B cell (primary cell): ENCODE measurements at regions not wholly inside any gene's neighbourhood (a gene's known extent, or its start where the extent isn't known, plus 50 kb on each side); places are given as distances from the start of the nearest gene placed in this dataset.

Experiments used
- ATAC-seq: fragments of 200-7000 bp; cut with Tn5 transposase; one replicate; pipeline ENCODE4 v1.10.0; 2021; ENCODE audit warnings: low read depth, mild to moderate bottlenecking, moderate number of reproducible peaks, moderate library complexity
- CTCF ChIA-PET: fragments of 350-600 bp; sonication (Branson Sonifier 250); formaldehyde crosslinking; loops from one replicate; lab custom pipeline; 2021; ENCODE audit warnings: antibody characterized with exemption, inconsistent platforms; lab: Charles Lee
- POLR2A ChIA-PET: fragments of 350-600 bp; sonication (Branson Sonifier 250); formaldehyde crosslinking; loops from one replicate; lab custom pipeline; 2021; ENCODE audit warnings: antibody characterized with exemption; lab: Charles Lee
- DNase-seq: peaks from one replicate; pipeline ENCODE4 v3.0.0; 2013
- H2AFZ ChIP-seq: 2 replicates; pipeline ENCODE4 v1.6.1; 2012; ENCODE audit warnings: mild to moderate bottlenecking, low read depth, low read length; ENCODE audit not compliant: insufficient read depth, poor library complexity, severe bottlenecking
- H3K27ac ChIP-seq, 2 donors: 1 replicate in 1 of 2; 2 replicates in 1 of 2; pipeline ENCODE4 v1.5.1; 2012 to 2013; ENCODE audit warnings: low read length in 2 of 2, mild to moderate bottlenecking in 2 of 2, moderate library complexity in 1 of 2
- H3K27me3 ChIP-seq, 4 experiments: fragments of 200-600 bp in 1 of 4; sonication (generic) in 1 of 4; replicated peaks in 1 of 4; 1 replicate in 2 of 4; 2 replicates in 2 of 4; pipeline versions ENCODE4 v1.6.1 to v1.7.0; 2013 to 2016; ENCODE audit warnings: low read length in 3 of 4, mild to moderate bottlenecking in 2 of 4, mixed read lengths in 1 of 4, moderate library complexity in 1 of 4; ENCODE audit not compliant: insufficient read depth in 4 of 4, control insufficient read depth in 3 of 4; ENCODE audit errors: control extremely low read depth in 1 of 4
- H3K36me3 ChIP-seq, 2 experiments: replicated peaks in 1 of 2; 1 replicate in 1 of 2; 2 replicates in 1 of 2; pipeline versions ENCODE4 v1.6.1 to v1.7.1; 2013; ENCODE audit warnings: low read length in 1 of 2; ENCODE audit not compliant: insufficient read depth in 2 of 2, control insufficient read depth in 1 of 2; ENCODE audit errors: control extremely low read depth in 1 of 2, extremely low read depth in 1 of 2
- H3K4me1 ChIP-seq, 2 donors: fragments of 200-600 bp in 1 of 2; sonication (generic) in 1 of 2; 1 replicate in 1 of 2; 2 replicates in 1 of 2; pipeline versions ENCODE4 v1.5.1 to v1.6.1; 2013 to 2017; ENCODE audit warnings: low read length in 2 of 2; ENCODE audit not compliant: control insufficient read depth in 2 of 2, insufficient read depth in 2 of 2
- H3K4me2 ChIP-seq: replicated peaks from 2 replicates; pipeline ENCODE3; 2012; ENCODE audit warnings: mild to moderate bottlenecking, low read depth, low read length; ENCODE audit not compliant: poor library complexity, severe bottlenecking
- H3K4me3 ChIP-seq, 5 experiments: fragments of 200-600 bp in 1 of 5; sonication (generic) in 1 of 5; 1 replicate in 3 of 5; 2 replicates in 2 of 5; pipeline versions ENCODE4 v1.5.1 to v1.7.0; 2011 to 2016; ENCODE audit warnings: low read length in 4 of 5, mild to moderate bottlenecking in 4 of 5, low read depth in 2 of 5, control low read depth in 1 of 5, moderate library complexity in 1 of 5; ENCODE audit not compliant: insufficient read depth in 1 of 5; ENCODE audit errors: control extremely low read depth in 1 of 5, extremely low read depth in 1 of 5
- H3K79me2 ChIP-seq: fragments of 200-600 bp; sonication (generic); one replicate; pipeline ENCODE4 v1.6.0; 2016; ENCODE audit warnings: low read length; ENCODE audit not compliant: control insufficient read depth, insufficient read depth
- H3K9ac ChIP-seq: fragments of 200-600 bp; sonication (generic); 2 replicates; pipeline ENCODE4 v1.6.1; 2017; ENCODE audit warnings: mild to moderate bottlenecking, low read length, moderate library complexity
- H3K9me3 ChIP-seq, 3 donors: one replicate each; pipeline versions ENCODE4 v1.6.1 to v1.7.1; 2013; ENCODE audit warnings: low read length in 2 of 3; ENCODE audit not compliant: control insufficient read depth in 2 of 3, insufficient read depth in 1 of 3; ENCODE audit errors: control extremely low read depth in 1 of 3
- H4K20me1 ChIP-seq: 2 replicates; pipeline ENCODE4 v1.6.0; 2012; ENCODE audit warnings: mild to moderate bottlenecking, low read length; ENCODE audit not compliant: insufficient read depth, control insufficient read depth, poor library complexity, severe bottlenecking
- H3K27ac Mint-ChIP-seq: one replicate; pipeline ENCODE4 v1.8.0; 2021; ENCODE audit warnings: mixed read lengths
- H3K27me3 Mint-ChIP-seq: one replicate; pipeline ENCODE4 v1.8.0; 2021; ENCODE audit warnings: mixed read lengths
- H3K4me1 Mint-ChIP-seq: one replicate; pipeline ENCODE4 v1.8.0; 2021; ENCODE audit warnings: mixed read lengths
- H3K4me3 Mint-ChIP-seq: one replicate; pipeline ENCODE4 v1.8.0; 2021; ENCODE audit warnings: mixed read lengths
- H3K9me3 Mint-ChIP-seq: one replicate; pipeline ENCODE4 v1.8.0; 2022; ENCODE audit warnings: mixed read lengths; ENCODE audit not compliant: insufficient read depth
- CTCF ChIP-seq: fragments of 200-600 bp; IDR thresholded peaks from one replicate; pipeline ENCODE4 v1.8.0; 2022; ENCODE audit warnings: antibody characterized with exemption, mild to moderate bottlenecking
- EZH2 ChIP-seq: IDR thresholded peaks from 2 replicates; pipeline ENCODE4 v1.6.1; 2012; ENCODE audit warnings: borderline replicate concordance, low read depth, mild to moderate bottlenecking, moderate library complexity, low read length; ENCODE audit not compliant: insufficient read depth, poor library complexity, severe bottlenecking
- WGBS: methylation state at CpG from one replicate; pipeline ENCODE4 v1.1.5; 2013; ENCODE audit warnings: missing lambda C conversion rate; ENCODE audit not compliant: insufficient coverage; 5-methylcytosine and 5-hydroxymethylcytosine counted together
- intact Hi-C: fragments of 100-400 bp; cut with micrococcal nuclease; formaldehyde crosslinking; loops from one replicate; pipeline ENCODE4 v1.10.0; 2022

GRCh38 chr4:56229947-56230346, 157.3 kb downstream of the AASDH start:
- Mint-ChIP-seq H3K4me3 (no peak overlapping the region), H3K9me3 (no peaks in the 10 kb centered on the region), H3K4me1 (peaks cover 10% of the 10 kb centered on the region), H3K27me3 (no peaks in the 10 kb centered on the region), H3K27ac (no peak overlapping the region)
- H2AFZ ChIP-seq, result no peak overlapping the region
- H3K9me3 ChIP-seq, result peaks cover 0 to 3% (median 0%) of the 10 kb centered on the region in 3 donors
- ChIA-PET POLR2A (no interaction called here), CTCF (interaction anchor here (0.6 kb wide), 1 partner anchor 73 kb away, joined by 3 read pairs; no protein-coding TSS in a partner anchor)
- H3K27me3 ChIP-seq, result no peaks in the 10 kb centered on the region
- no peak overlapping the region for H3K4me2 ChIP-seq
- no peaks in the 10 kb centered on the region for H4K20me1 ChIP-seq
- no peak overlapping the region for H3K4me3 ChIP-seq
- 0% methylated on average over 1 of the region's 1 CpG for WGBS
- H3K27ac ChIP-seq, result no peak overlapping the region
- DNase-seq (no peak), ATAC-seq (no peak)
- TF ChIP-seq EZH2 (no peak), CTCF (no peak)
- no peak overlapping the region for H3K9ac ChIP-seq
- H3K36me3 ChIP-seq, result no peaks in the 10 kb centered on the region
- intact Hi-C loops, result no loop called here
- H3K79me2 ChIP-seq, result no peaks in the 10 kb centered on the region
- peaks cover 0 to 7% of the 10 kb centered on the region in 2 donors for H3K4me1 ChIP-seq

- Histone ChIP-seq H3K27ac (no peak overlapping the region), H3K9ac (no peak overlapping the region), H3K27me3 (no peaks in the 10 kb centered on the region), H3K36me3 (no peaks in the 10 kb centered on the region), H3K79me2 (no peaks in the 10 kb centered on the region), H3K9me3 (peaks cover 0 to 2% (median 0%) of the 10 kb centered on the region in 3 donors), H4K20me1 (no peaks in the 10 kb centered on the region), H3K4me2 (no peak overlapping the region), H3K4me3 (no peak overlapping the region), H3K4me1 (peaks cover 0 to 7% of the 10 kb centered on the region in 2 donors), H2AFZ (no peak overlapping the region)
- no peak overlapping the region for H3K4me3 Mint-ChIP-seq
- H3K27me3 Mint-ChIP-seq, result no peaks in the 10 kb centered on the region
- no peak for DNase-seq
- POLR2A ChIA-PET, result no interaction called here
- TF ChIP-seq CTCF (no peak), EZH2 (no peak)
- WGBS, result 75% methylated on average over 4 of the region's 6 CpGs
- H3K4me1 Mint-ChIP-seq, result peaks cover 10% of the 10 kb centered on the region
- intact Hi-C loops, result no loop called here
- H3K9me3 Mint-ChIP-seq, result no peaks in the 10 kb centered on the region
- CTCF ChIA-PET, result no interaction called here
- no peak for ATAC-seq
- H3K27ac Mint-ChIP-seq, result no peak overlapping the region
These were observed 159.9 kb downstream of the AASDH start for GRCh38 chr4:56227301-56227835.
